DMS114 treated with DMSO at 0.1 percent for 48 hours (cell line): ENCODE measurements at regions not wholly inside any gene's neighbourhood (a gene's known extent, or its start where the extent isn't known, plus 50 kb on each side); places are given as distances from the start of the nearest gene placed in this dataset.

ENCODE experiments used
- DNase-seq: peaks from one replicate; lab custom pipeline; 2025; ENCODE audit not compliant: unreplicated experiment; lab: John Stamatoyannopoulos, UW

- DNase-seq = no peak
Measured at GRCh38 chr20:59403261-59403961, 103.0 kb downstream of the EDN3 start.

- DNase-seq = no peak
Measured at GRCh38 chr20:59403962-59404314, 103.5 kb downstream of the EDN3 start.

GRCh38 chr20:59404749-59405148 is 104.3 kb downstream of the EDN3 start:
- no peak for DNase-seq

- no peak for DNase-seq
Measured at GRCh38 chr20:59405226-59406200, 105.1 kb downstream of the EDN3 start.

- DNase-seq = no peak
Measured at GRCh38 chr20:59406446-59406845, 106.0 kb downstream of the EDN3 start.

- no peak for DNase-seq
Measured at GRCh38 chr20:59411170-59411569, 110.8 kb downstream of the EDN3 start.

- DNase-seq = no peak
Measured at GRCh38 chr20:59411589-59411988, 111.2 kb downstream of the EDN3 start.

- no peak for DNase-seq
Measured at GRCh38 chr20:59412181-59412580, 111.8 kb downstream of the EDN3 start.

- no peak for DNase-seq
Measured at GRCh38 chr20:59412875-59413284, 112.5 kb downstream of the EDN3 start.

- no peak for DNase-seq
Measured at GRCh38 chr20:59413326-59413865, 113.0 kb downstream of the EDN3 start.

GRCh38 chr20:59414936-59415623 is 114.7 kb downstream of the EDN3 start:
- DNase-seq = no peak

- no peak for DNase-seq
Measured at GRCh38 chr20:59416916-59417315, 116.5 kb downstream of the EDN3 start.

- DNase-seq = no peak
Measured at GRCh38 chr20:59421089-59421488, 120.7 kb downstream of the EDN3 start.

- DNase-seq = no peak
Measured at GRCh38 chr20:59421920-59422637, 121.7 kb downstream of the EDN3 start.

- no peak for DNase-seq
Measured at GRCh38 chr20:59422872-59423544, 122.6 kb downstream of the EDN3 start.

- no peak for DNase-seq
Measured at GRCh38 chr20:59424976-59425375, 124.6 kb downstream of the EDN3 start.

GRCh38 chr20:59425572-59425971 is 125.2 kb downstream of the EDN3 start:
- DNase-seq = no peak

- DNase-seq = no peak
Measured at GRCh38 chr20:59428006-59428405, 127.6 kb downstream of the EDN3 start.

- no peak for DNase-seq
Measured at GRCh38 chr20:59428441-59429205, 128.2 kb downstream of the EDN3 start.
